ENCODE measurements at regions not wholly inside any gene's neighbourhood (a gene's known extent, or its start where the extent isn't known, plus 50 kb on each side); places are given as distances from the start of the nearest gene placed in this dataset.
A peak's percentile ranks its signal among the peaks of the same experiment; 100 is the strongest.

DNA sequence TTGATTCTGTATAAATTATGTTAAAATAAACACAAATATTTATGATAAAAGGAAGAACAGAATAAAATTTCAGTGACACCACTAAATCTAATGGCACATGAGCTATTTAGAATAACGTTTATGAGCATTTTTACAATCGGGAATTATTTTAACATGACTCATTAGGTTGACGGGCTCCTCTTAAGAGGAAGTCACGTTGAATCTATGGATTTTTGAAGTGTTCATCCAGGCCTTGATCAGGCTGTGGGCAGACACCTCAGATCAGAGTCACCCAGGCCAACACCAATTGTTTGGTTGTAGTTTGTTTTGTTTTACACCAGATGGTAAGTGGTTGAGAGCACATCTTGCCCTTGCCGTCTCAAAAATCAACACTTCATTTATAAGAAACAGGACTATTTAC lies 257.8 kb downstream of the FOXO1 start:
- Mint-ChIP-seq H3K27me3 (ENCODE audit: insufficient read depth) (peaks cover 7% of the 10 kb centered on the region), H3K4me1 (ENCODE audit: low read depth) (peaks cover 58% of the 10 kb centered on the region), H3K36me3 (ENCODE audit: low read depth) (peaks cover 7% of the 10 kb centered on the region; the same call in 1 of the 2 replicates), H3K4me3 (peak overlapping the region; percentile 35), H3K9me3 (no peaks in the 10 kb centered on the region), H3K27ac (peak overlapping the region; percentile 81)
- DNase-seq, result peak; percentile 69
- TF ChIP-seq, protein P1, sequence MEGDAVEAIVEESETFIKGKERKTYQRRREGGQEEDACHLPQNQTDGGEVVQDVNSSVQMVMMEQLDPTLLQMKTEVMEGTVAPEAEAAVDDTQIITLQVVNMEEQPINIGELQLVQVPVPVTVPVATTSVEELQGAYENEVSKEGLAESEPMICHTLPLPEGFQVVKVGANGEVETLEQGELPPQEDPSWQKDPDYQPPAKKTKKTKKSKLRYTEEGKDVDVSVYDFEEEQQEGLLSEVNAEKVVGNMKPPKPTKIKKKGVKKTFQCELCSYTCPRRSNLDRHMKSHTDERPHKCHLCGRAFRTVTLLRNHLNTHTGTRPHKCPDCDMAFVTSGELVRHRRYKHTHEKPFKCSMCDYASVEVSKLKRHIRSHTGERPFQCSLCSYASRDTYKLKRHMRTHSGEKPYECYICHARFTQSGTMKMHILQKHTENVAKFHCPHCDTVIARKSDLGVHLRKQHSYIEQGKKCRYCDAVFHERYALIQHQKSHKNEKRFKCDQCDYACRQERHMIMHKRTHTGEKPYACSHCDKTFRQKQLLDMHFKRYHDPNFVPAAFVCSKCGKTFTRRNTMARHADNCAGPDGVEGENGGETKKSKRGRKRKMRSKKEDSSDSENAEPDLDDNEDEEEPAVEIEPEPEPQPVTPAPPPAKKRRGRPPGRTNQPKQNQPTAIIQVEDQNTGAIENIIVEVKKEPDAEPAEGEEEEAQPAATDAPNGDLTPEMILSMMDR (IDR thresholded peaks at IDR 0.05), result no peak

DNA sequence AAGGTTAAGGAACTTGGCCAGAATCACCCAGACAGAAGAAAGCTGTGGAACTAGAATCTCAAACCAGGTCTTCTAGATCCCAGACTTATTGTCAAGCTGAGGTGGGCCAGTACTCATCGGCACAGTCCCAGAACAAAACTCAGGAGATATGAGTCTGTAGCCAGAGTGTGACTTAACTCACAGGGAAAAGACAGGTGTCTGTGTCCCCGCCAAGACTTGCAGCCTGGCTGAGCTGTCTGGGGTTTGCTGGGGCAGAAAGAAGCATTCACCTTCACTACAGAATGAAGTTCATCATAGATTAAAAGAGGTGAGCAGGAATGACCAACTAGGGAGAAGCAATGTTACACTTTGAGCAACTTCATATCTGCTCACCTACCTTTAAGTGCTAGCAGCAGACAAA lies 257.2 kb downstream of the FOXO1 start:
- peaks cover 54% of the 10 kb centered on the region for H3K4me1 Mint-ChIP-seq (ENCODE audit: low read depth)
- peak overlapping the region; percentile 81 for H3K27ac Mint-ChIP-seq
- TF ChIP-seq, protein P1 (IDR thresholded peaks at IDR 0.05), result no peak
- H3K36me3 Mint-ChIP-seq (ENCODE audit: low read depth), result peaks cover 7% of the 10 kb centered on the region; the same call in 1 of the 2 replicates
- peaks cover 7% of the 10 kb centered on the region for H3K27me3 Mint-ChIP-seq (ENCODE audit: insufficient read depth)
- no peak overlapping the region for H3K4me3 Mint-ChIP-seq
- DNase-seq, result no peak
- no peaks in the 10 kb centered on the region for H3K9me3 Mint-ChIP-seq

DNA sequence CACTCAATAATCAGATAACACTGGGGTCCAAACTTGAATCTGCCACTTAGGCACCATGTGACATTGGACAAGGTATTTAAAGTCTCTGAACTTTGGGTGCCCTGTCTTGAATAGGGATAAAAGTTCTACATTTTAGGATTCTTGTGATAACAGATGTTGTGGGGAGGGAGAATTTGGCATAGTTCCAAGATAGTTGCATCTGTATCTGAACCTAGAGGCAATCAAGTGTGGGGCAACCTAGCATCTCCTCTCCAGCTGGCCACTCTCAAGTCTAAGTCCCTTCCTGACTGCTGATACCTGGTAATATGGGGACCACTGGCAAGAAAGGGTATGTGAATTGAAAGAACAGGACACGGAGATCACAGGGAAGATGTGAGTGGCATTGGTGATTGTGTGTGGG lies 256.1 kb downstream of the FOXO1 start:
- H3K36me3 Mint-ChIP-seq (ENCODE audit: low read depth), result no peaks in the 10 kb centered on the region

DNA sequence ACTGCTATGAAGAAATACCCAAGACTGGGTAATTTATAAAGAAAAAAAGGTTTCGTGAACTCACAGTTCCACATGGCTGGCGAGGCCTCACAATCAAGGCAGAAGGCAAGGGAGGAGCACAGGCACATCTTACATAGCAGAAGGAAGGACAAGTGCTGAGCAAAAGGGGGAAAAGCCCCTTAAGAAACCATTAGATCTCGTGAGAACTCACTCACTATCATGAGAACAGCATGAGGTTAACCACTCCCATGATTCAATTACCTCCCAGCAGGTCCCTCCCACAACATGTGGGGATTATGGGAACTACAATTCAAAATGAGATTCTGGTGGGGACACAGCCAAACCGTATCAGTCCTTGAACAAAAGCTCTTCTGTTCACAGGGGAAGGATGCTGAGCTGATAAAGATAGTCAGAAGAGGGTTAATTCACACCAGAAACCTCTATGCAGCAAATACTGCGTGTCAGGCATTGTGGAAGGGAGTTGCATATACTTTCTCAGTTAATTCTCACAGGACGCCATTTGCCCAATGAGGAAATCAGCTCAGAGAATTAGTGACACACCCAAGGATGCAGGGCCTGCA lies 246.2 kb downstream of the FOXO1 start:
- Mint-ChIP-seq H3K4me1 (ENCODE audit: low read depth) (no peaks in the 10 kb centered on the region), H3K27ac (no peak overlapping the region), H3K36me3 (ENCODE audit: low read depth) (no peaks in the 10 kb centered on the region), H3K27me3 (ENCODE audit: insufficient read depth) (peaks cover 13% of the 10 kb centered on the region), H3K4me3 (no peak overlapping the region), H3K9me3 (no peaks in the 10 kb centered on the region; the same call in 1 of the 2 replicates)
- TF ChIP-seq, protein P1 (IDR thresholded peaks at IDR 0.05), result no peak
- no peak for DNase-seq

More for the DNA sequence above, 256.1 kb downstream of the FOXO1 start:
- TF ChIP-seq, protein P1 (IDR thresholded peaks at IDR 0.05), result no peak
- peaks cover 4% of the 10 kb centered on the region for H3K27me3 Mint-ChIP-seq (ENCODE audit: insufficient read depth)
- peaks cover 45% of the 10 kb centered on the region for H3K4me1 Mint-ChIP-seq (ENCODE audit: low read depth)
- H3K4me3 Mint-ChIP-seq, result no peak overlapping the region
- no peak for DNase-seq
- no peaks in the 10 kb centered on the region for H3K9me3 Mint-ChIP-seq
- no peak overlapping the region for H3K27ac Mint-ChIP-seq

DNA sequence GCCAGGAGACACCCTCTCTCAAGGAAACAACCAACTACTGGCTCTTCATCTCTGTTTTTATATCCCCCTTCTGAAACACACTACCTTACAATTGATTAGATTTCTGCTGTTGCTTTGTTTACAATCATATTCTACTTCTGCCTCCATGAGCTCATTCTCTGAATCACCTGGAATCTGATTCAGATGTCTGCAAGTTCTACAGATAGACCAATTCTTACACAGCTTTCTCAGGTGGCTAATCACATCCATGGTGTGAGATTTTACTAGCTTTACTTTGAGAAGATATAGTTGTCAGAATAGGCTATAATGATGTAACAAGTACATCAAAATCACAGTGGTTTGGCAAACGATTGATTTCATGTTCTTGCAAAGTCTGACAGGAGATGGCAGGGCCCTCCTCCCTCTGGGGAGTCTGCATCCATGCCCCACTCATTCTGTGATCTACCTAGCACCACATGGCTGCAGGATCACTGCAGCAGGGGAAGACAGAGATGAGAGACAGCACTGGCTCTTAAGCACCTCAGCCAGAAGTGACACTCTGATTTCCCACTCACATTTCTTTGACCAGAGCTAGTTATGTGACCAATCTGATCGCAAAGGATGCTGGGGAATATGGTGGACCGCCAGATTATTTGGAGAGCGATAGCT lies 243.7 kb downstream of the FOXO1 start:
- no peak for DNase-seq
- Mint-ChIP-seq H3K4me1 (ENCODE audit: low read depth) (no peaks in the 10 kb centered on the region), H3K9me3 (no peaks in the 10 kb centered on the region; the same call in 1 of the 2 replicates), H3K36me3 (ENCODE audit: low read depth) (no peaks in the 10 kb centered on the region), H3K27me3 (ENCODE audit: insufficient read depth) (peaks cover 4% of the 10 kb centered on the region; the same call in 1 of the 2 replicates), H3K27ac (no peak overlapping the region), H3K4me3 (no peak overlapping the region)
- TF ChIP-seq, protein P1 (IDR thresholded peaks at IDR 0.05), result no peak

All from HFFc6 (cell line).